Pons (tissue), 1 donor: ENCODE measurements at regions not wholly inside any gene's neighbourhood (a gene's known extent, or its start where the extent isn't known, plus 50 kb on each side); places are given as distances from the start of the nearest gene placed in this dataset.
"Not testable (repeated sequence)": the region's sequence is repeated elsewhere in the genome, so short reads cannot be mapped to it uniquely, and the experiment has no call there.

Experiments
- DNase-seq: peaks from one replicate; pipeline ENCODE4 v3.0.0-alpha.2; 2016; ENCODE audit warnings: low spot score

- DNase-seq: no peak
These were observed 254.6 kb upstream of the LRRC4C start for GRCh38 chr11:41714101-41714500.

- no peak for DNase-seq
These were observed 257.4 kb upstream of the LRRC4C start for GRCh38 chr11:41716862-41717261.

- no peak for DNase-seq
These were observed 261.3 kb upstream of the LRRC4C start for GRCh38 chr11:41720761-41721160.

- not testable (repeated sequence) for DNase-seq
These were observed 268.7 kb upstream of the LRRC4C start for GRCh38 chr11:41728161-41728560.

- no peak for DNase-seq
These were observed 315.8 kb upstream of the LRRC4C start for GRCh38 chr11:41775296-41775695.

- no peak for DNase-seq
These were observed 320.0 kb upstream of the LRRC4C start for GRCh38 chr11:41779401-41779960.

- no peak for DNase-seq
These were observed 322.0 kb upstream of the LRRC4C start for GRCh38 chr11:41781441-41781840.

- no peak for DNase-seq
These were observed 325.3 kb upstream of the LRRC4C start for GRCh38 chr11:41784513-41785335.

- DNase-seq: no peak
These were observed 326.6 kb upstream of the LRRC4C start for GRCh38 chr11:41786087-41786486.

GRCh38 chr11:41788177-41788576 is 328.7 kb upstream of the LRRC4C start:
- no peak for DNase-seq

GRCh38 chr11:41789376-41789775 is 329.9 kb upstream of the LRRC4C start:
- DNase-seq: no peak

- no peak for DNase-seq
These were observed 335.6 kb upstream of the LRRC4C start for GRCh38 chr11:41795004-41795403.

- DNase-seq: no peak
These were observed 340.3 kb upstream of the LRRC4C start for GRCh38 chr11:41799754-41800153.

- no peak for DNase-seq
These were observed 344.4 kb upstream of the LRRC4C start for GRCh38 chr11:41803895-41804294.

GRCh38 chr11:41816396-41816795 is 356.9 kb upstream of the LRRC4C start:
- no peak for DNase-seq

GRCh38 chr11:41824287-41824686 is 364.8 kb upstream of the LRRC4C start:
- DNase-seq: not testable (repeated sequence)

GRCh38 chr11:41826085-41826484 is 366.6 kb upstream of the LRRC4C start:
- no peak for DNase-seq

GRCh38 chr11:41836431-41836830 is 377.0 kb upstream of the LRRC4C start:
- DNase-seq: no peak

- DNase-seq: no peak
These were observed 383.2 kb upstream of the LRRC4C start for GRCh38 chr11:41842673-41843072.

- no peak for DNase-seq
These were observed 385.6 kb upstream of the LRRC4C start for GRCh38 chr11:41845066-41845465.

- DNase-seq: no peak
These were observed 388.9 kb upstream of the LRRC4C start for GRCh38 chr11:41848349-41848748.

GRCh38 chr11:41849250-41849649 is 389.8 kb upstream of the LRRC4C start:
- no peak for DNase-seq

- DNase-seq: no peak
These were observed 392.3 kb upstream of the LRRC4C start for GRCh38 chr11:41851743-41852142.

GRCh38 chr11:41861838-41862237 is 402.4 kb upstream of the LRRC4C start:
- DNase-seq: no peak
